Muscle of leg (tissue), 3 donors: ENCODE measurements at regions not wholly inside any gene's neighbourhood (a gene's known extent, or its start where the extent isn't known, plus 50 kb on each side); places are given as distances from the start of the nearest gene placed in this dataset.

ENCODE experiments used
- DNase-seq: peaks from one replicate; pipeline ENCODE4 v3.0.0; 2013
- H3K27ac ChIP-seq: one replicate; pipeline ENCODE4 v1.5.1; 2013; ENCODE audit warnings: mild to moderate bottlenecking, low read length, control low read depth
- H3K27me3 ChIP-seq: one replicate; pipeline ENCODE4 v1.6.1; 2013; ENCODE audit warnings: low read length; ENCODE audit not compliant: control insufficient read depth, insufficient read depth
- H3K36me3 ChIP-seq: one replicate; pipeline ENCODE4 v1.6.1; 2013; ENCODE audit warnings: low read length; ENCODE audit not compliant: control insufficient read depth, insufficient read depth
- H3K4me1 ChIP-seq: one replicate; pipeline ENCODE4 v1.6.1; 2013; ENCODE audit warnings: low read length; ENCODE audit not compliant: control insufficient read depth, insufficient read depth
- H3K4me3 ChIP-seq: one replicate; pipeline ENCODE4 v1.5.1; 2013; ENCODE audit warnings: low read length, control low read depth
- H3K9me3 ChIP-seq: replicated peaks from 2 replicates; pipeline ENCODE4 v1.6.1; 2013; ENCODE audit warnings: low read depth, low read length; ENCODE audit not compliant: control insufficient read depth
- WGBS: methylation state at CpG from one replicate; pipeline ENCODE4 v1.1.5; 2013; ENCODE audit warnings: missing lambda C conversion rate; ENCODE audit not compliant: insufficient coverage; 5-methylcytosine and 5-hydroxymethylcytosine counted together

DNA sequence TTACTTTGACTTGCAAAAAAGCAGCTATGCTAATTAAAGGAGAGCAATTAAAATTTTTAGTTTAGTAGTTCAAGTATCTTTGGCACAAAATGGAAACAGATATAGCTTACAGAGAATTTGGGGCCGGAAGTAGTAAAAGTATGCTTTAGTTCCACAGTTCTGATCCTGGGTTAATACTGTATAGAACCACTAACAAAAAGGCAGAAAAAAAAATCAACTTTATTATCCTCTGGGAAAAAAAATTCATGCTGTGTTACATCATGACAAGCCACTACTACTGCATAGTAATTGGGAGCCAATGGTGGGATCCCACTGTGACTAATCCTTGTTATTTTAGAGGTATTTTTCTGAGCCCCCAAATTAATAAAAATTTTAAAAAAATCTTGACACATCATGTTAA is 246.8 kb upstream of the PRDM9 start:
- no CpG with 5 or more reads among the region's 1 CpG for WGBS
- H3K9me3 ChIP-seq = no peaks in the 10 kb centered on the region
- H3K36me3 ChIP-seq = no peaks in the 10 kb centered on the region
- H3K4me3 ChIP-seq = no peak overlapping the region
- DNase-seq = no peak
- no peak overlapping the region for H3K27ac ChIP-seq
- no peaks in the 10 kb centered on the region for H3K27me3 ChIP-seq
- no peaks in the 10 kb centered on the region for H3K4me1 ChIP-seq

DNA sequence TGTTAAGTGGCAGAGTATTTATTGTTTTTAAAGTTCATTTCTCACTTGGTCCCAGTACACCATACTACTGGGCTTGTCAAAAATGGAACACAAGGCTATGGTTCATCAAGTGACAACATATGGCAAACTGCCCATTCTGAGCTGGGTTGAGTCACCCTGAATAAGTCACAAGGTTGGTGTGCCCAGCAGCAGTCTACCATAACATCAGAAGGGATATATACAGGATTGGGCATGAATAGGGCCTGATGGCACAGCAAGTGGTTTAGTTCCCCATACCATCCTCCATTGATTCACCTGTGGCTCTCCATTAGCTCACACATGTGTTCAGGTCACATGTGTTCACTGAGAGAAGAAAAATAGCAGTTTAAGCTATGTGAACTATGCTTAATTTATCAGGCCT is 249.8 kb upstream of the PRDM9 start:
- H3K4me3 ChIP-seq = no peak overlapping the region
- no peak for DNase-seq
- H3K4me1 ChIP-seq = no peaks in the 10 kb centered on the region
- H3K9me3 ChIP-seq = no peaks in the 10 kb centered on the region
- H3K36me3 ChIP-seq = no peaks in the 10 kb centered on the region
- no peaks in the 10 kb centered on the region for H3K27me3 ChIP-seq
- no peak overlapping the region for H3K27ac ChIP-seq

DNA sequence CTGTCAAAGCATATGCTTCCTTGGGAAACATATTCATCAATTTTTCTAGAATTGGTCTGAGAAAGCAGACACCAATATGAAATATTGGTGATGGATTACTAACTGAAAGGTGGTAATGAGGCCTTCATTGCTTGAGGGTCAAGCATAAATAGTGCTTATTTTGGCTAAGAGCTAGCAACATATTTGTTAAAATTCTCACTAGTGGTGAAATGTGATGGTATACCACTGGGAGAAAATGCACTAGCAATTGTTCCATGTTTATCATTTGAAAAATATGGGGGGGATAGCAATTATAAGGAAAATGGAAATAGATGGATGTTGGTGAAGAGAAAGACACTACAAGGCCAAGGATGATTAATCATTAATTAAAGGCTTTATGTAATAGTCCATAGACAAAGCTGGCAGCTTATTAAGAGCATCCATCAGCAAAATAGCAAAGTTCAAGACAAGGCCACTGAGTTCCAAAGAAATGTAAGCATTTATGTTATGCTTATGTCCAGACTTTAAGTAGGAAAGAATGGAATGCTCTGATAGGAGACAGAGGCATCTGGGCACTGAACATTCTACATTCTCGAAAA is 253.7 kb upstream of the PRDM9 start:
- no peak overlapping the region for H3K4me3 ChIP-seq
- H3K36me3 ChIP-seq = no peaks in the 10 kb centered on the region
- DNase-seq = no peak
- no CpG with 5 or more reads among the region's 1 CpG for WGBS
- H3K27ac ChIP-seq = no peak overlapping the region
- H3K27me3 ChIP-seq = no peaks in the 10 kb centered on the region
- H3K9me3 ChIP-seq = no peaks in the 10 kb centered on the region
- H3K4me1 ChIP-seq = no peaks in the 10 kb centered on the region

DNA sequence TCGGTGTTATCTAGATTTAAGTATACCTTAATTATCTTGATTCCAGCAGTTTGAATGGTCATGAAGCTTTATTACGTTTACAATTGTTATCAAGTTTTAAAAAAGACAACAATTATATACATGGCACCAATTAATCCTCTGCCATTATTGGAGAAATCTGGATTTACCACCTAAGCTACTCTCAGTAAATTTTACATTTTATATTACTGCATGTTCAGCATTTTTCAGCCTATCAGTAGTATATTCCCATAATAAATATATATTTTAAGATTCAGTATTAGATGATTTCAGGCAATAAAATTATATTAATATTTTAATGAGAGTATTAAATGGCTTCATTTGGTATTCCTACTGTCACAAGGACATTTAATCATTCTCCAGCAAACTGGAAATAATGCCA is 264.5 kb upstream of the PRDM9 start:
- H3K4me1 ChIP-seq = no peaks in the 10 kb centered on the region
- H3K4me3 ChIP-seq = no peak overlapping the region
- no peaks in the 10 kb centered on the region for H3K9me3 ChIP-seq
- DNase-seq = no peak
- no peaks in the 10 kb centered on the region for H3K36me3 ChIP-seq
- H3K27ac ChIP-seq = no peak overlapping the region
- H3K27me3 ChIP-seq = no peaks in the 10 kb centered on the region
- no CpG with 5 or more reads among the region's 2 CpGs for WGBS

GRCh38 chr5:23235246-23235645 is 272.2 kb upstream of the PRDM9 start:
- no peak for DNase-seq
- no peak overlapping the region for H3K27ac ChIP-seq
- no peaks in the 10 kb centered on the region for H3K27me3 ChIP-seq
- no peaks in the 10 kb centered on the region for H3K9me3 ChIP-seq
- no peaks in the 10 kb centered on the region for H3K4me1 ChIP-seq
- WGBS = no CpG with 5 or more reads among the region's 1 CpG
- H3K4me3 ChIP-seq = no peak overlapping the region
- H3K36me3 ChIP-seq = no peaks in the 10 kb centered on the region

- WGBS = 60% methylated on average over 3 of the region's 4 CpGs
- no peak for DNase-seq
- Histone ChIP-seq H3K9me3 (no peaks in the 10 kb centered on the region), H3K4me1 (no peaks in the 10 kb centered on the region), H3K27ac (no peak overlapping the region), H3K27me3 (no peaks in the 10 kb centered on the region), H3K4me3 (no peak overlapping the region), H3K36me3 (no peaks in the 10 kb centered on the region)
These were observed 273.2 kb upstream of the PRDM9 start for GRCh38 chr5:23234197-23234596.

- no peaks in the 10 kb centered on the region for H3K9me3 ChIP-seq
- DNase-seq = no peak
- H3K36me3 ChIP-seq = no peaks in the 10 kb centered on the region
- no peak overlapping the region for H3K27ac ChIP-seq
- H3K4me1 ChIP-seq = no peaks in the 10 kb centered on the region
- H3K4me3 ChIP-seq = no peak overlapping the region
- H3K27me3 ChIP-seq = no peaks in the 10 kb centered on the region
These were observed 283.6 kb upstream of the PRDM9 start for GRCh38 chr5:23223846-23224245.

DNA sequence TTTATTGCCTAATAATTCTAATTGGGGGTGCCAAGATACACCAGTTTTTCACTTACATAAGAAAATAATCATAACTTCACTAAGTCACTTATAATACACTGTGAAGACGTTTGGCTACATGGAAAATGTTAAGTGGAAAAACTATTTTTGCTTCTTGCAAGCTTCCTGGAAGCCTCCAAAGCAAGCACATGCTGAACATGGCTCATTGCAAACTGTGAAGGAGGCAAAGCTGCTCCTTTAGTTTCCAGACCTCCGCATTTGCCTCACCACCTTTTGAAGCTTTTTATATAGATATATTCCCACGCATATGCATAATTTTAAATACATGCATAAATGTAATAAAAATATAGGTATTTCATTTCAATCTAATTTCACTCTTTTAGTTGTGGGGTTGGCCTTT is 285.6 kb upstream of the PRDM9 start:
- Histone ChIP-seq H3K4me3 (no peak overlapping the region), H3K27ac (no peak overlapping the region), H3K9me3 (no peaks in the 10 kb centered on the region), H3K36me3 (no peaks in the 10 kb centered on the region), H3K4me1 (no peaks in the 10 kb centered on the region), H3K27me3 (no peaks in the 10 kb centered on the region)
- DNase-seq = peak; percentile 2
- no CpG with 5 or more reads among the region's 3 CpGs for WGBS

GRCh38 chr5:23217159-23217558 is 290.2 kb upstream of the PRDM9 start:
- Histone ChIP-seq H3K9me3 (no peaks in the 10 kb centered on the region), H3K4me3 (no peak overlapping the region), H3K36me3 (no peaks in the 10 kb centered on the region), H3K27ac (no peak overlapping the region), H3K4me1 (no peaks in the 10 kb centered on the region), H3K27me3 (no peaks in the 10 kb centered on the region)
- no CpG with 5 or more reads among the region's 1 CpG for WGBS
- DNase-seq = no peak

GRCh38 chr5:23216345-23216744 is 291.1 kb upstream of the PRDM9 start:
- Histone ChIP-seq H3K36me3 (no peaks in the 10 kb centered on the region), H3K4me1 (no peaks in the 10 kb centered on the region), H3K27me3 (no peaks in the 10 kb centered on the region), H3K27ac (no peak overlapping the region), H3K9me3 (no peaks in the 10 kb centered on the region), H3K4me3 (no peak overlapping the region)
- no peak for DNase-seq
- WGBS = 100% methylated on average over 3 of the region's 5 CpGs

GRCh38 chr5:23208959-23209431 is 298.4 kb upstream of the PRDM9 start:
- no CpG with 5 or more reads among the region's 1 CpG for WGBS
- Histone ChIP-seq H3K27me3 (no peaks in the 10 kb centered on the region), H3K36me3 (no peaks in the 10 kb centered on the region), H3K9me3 (no peaks in the 10 kb centered on the region), H3K4me3 (no peak overlapping the region), H3K4me1 (no peaks in the 10 kb centered on the region), H3K27ac (no peak overlapping the region)
- DNase-seq = peak; percentile 53
